Medulla oblongata (tissue), 1 donor: ENCODE measurements at regions not wholly inside any gene's neighbourhood (a gene's known extent, or its start where the extent isn't known, plus 50 kb on each side); places are given as distances from the start of the nearest gene placed in this dataset.
"Not testable (repeated sequence)": the region's sequence is repeated elsewhere in the genome, so short reads cannot be mapped to it uniquely, and the experiment has no call there.

Experiments used
- DNase-seq: peaks from one replicate; pipeline ENCODE4 v3.0.0-alpha.2; 2015; ENCODE audit errors: extremely low spot score

DNA sequence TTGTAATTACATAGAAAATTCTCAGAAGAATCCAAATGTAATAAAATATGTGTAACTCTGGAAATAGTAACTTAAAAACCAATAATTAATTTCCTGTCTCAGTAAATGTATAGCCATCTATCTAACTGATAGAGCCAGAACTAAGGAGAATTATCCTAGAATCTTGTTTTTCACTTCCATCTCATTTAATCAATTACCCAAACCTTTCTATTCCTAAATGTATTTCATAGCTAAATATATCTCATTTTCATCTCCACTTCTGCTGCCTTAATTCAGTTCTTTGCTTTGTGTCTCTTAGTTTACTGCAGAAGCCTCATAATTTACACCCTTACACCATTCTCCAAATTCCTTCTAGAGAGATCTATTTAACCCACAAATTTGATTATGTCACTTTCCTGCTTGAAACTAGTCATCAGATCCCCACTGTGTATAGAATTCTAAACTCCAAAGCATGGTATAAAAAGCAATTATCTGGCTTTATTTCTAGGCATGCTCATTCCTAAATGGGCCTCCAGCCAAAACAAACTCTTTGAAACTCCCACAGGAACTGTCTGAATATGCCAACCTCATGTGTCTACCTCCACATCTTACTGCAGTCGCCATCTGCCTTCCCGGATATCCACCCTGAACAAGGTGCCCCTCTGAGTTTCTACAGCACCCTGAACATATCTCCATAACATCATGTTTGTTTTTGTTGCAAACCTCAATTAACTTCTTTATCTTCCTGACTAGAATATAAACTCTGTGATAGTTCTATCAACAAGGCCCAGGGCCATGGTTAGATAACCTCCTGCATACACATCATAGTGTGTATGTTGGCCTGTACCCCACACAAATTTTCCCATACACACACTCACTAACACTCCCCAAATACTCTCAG, 70.5 kb upstream of the ADTRP start:
- DNase-seq: no peak

DNA sequence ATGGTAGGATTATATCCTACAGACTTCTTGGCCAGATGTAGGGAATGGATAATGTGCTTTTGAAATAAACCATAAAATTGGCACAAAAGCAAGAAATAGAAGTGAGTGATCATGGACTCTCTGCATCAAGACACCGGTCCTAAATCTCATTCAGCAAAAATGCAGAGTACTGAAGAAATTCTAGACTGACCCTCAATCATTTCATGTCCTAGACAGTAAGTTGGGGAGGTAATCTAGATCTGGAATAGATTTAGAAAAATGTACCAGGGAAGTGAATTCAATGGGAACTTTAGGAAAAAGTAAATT, 69.7 kb upstream of the ADTRP start:
- no peak for DNase-seq

DNA sequence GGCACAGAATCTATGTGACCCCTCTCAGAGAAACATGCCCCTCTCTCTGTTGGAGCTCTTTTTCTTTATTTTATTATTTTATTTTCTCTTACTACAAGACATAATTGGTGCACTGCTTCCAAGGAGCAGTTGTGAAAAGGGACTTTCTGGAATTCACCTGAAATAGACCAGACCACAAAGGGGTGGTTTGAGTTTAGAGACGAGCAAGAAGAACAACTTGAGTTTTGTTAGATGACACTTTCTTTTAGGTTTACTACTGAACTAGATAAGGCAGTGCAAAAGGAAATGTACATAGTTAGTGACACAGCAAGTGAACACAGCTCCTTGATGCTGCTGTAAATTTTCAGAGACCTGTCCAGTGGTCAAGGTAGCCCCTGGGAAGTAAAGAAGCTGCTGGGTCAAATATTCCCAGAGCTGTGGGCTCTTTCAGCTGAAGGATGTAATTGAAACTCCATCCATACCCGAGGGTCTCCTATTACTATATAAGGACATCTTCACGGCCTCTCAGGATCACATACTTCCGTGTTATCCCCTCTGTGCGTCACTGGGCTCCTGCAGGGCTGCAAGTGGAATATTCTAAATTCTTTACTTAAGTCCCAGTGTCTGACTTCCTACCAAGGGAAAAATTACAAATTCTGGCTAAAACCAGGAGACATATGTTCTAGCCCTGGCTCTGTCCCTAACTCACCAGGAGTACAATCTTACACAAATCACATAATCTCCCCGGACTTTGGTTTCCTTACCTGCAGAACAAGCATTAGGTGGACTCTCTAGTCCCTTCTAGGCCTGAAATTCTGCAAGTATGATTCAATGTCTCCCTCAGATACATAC, 69.1 kb upstream of the ADTRP start:
- DNase-seq: no peak

DNA sequence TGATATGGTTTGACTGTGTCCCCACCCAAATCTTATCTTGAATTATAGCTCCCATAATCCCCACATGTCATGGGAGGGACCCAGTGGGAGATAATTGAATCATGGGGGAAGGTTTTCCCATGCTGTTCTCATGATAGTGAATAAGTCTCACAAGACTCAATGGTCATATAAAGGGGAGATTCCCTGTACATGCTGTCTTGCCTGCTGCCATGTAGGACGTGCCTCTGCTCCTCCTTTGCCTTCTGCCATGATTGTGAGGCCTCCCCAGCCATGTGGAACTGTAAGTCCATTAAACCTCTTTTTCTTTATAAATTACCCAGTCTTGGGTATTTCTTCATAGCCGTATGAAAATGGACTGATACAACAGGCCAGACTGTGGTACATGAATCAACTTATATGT, 68.5 kb upstream of the ADTRP start:
- not testable (repeated sequence) for DNase-seq

DNA sequence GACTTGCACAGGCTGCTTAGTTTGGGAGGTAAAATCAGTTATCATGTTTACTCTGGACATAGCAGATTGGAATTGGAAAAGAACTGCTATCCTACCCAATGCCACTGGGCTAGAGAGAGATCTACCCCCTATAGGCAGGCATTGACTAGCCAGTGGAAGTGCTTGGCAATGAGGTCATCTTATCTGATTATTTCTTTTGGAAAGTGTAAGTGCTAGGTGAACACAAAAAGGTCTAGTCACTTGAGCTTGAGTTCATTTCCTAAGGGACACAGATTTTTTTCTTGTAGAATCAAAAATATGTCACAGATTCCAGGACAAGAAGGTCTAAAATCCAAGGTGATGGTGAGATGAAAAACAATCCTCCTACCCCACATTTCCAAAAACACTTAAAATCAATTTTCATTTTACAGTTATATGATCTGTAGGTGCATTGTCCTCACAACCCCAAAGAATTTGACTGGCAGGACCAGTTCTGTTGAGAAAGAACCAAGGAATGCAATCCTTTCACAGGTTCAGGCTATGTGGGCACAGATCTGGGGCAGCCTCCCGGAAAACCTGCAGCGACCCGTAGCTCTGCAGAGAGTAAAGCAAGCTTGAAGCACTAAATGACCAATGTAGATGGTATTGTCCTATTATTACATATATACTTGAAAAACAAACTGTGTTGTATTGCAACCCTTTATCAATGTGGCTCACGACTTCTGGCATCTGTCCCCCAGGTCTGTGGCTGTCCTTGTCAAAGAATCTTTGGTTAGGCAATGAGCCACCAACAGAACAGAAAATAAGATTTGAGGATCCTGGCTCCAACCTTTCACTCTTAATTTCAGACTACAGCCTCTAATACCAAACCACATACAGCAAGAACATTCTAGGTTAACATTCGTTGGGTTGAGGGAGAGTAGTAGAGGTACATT, 67.3 kb upstream of the ADTRP start:
- no peak for DNase-seq

DNA sequence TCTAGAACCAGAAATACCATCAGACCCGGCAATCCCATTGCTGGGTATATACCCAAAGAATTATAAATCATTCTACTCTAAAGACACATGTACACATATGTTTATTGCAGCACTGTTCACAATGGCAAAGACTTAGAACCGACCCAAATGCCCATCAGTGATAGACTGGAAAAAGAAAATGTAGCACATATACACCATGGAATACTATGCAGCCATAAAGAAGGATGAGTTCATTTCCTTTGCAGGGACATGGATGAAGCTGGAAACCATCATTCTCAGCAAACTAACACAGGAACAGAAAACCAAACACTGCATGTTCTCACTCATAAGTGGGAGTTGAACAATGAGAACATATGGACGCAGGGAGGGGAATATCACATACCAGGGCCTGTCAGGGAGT, 64.2 kb upstream of the ADTRP start:
- not testable (repeated sequence) for DNase-seq

DNA sequence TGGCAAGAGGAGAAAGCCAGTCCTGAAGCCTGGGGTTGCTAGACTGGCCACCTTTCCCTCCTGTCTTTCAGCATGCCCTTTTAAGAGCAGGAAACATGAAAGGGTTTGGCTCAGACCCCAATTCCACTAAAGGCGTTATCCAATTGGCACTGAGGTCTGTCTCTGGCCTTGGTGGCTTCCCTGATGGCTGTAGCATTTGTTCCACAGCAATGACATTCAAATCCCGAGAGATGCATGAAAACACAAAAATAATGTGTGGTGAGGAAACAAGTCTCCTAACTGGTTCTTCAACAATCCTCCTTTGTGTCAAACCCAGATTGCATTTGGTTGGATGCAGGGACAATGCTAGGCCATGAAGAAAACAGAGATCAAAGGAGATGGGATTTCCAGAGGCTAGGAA, 56.5 kb upstream of the ADTRP start:
- DNase-seq: no peak

DNA sequence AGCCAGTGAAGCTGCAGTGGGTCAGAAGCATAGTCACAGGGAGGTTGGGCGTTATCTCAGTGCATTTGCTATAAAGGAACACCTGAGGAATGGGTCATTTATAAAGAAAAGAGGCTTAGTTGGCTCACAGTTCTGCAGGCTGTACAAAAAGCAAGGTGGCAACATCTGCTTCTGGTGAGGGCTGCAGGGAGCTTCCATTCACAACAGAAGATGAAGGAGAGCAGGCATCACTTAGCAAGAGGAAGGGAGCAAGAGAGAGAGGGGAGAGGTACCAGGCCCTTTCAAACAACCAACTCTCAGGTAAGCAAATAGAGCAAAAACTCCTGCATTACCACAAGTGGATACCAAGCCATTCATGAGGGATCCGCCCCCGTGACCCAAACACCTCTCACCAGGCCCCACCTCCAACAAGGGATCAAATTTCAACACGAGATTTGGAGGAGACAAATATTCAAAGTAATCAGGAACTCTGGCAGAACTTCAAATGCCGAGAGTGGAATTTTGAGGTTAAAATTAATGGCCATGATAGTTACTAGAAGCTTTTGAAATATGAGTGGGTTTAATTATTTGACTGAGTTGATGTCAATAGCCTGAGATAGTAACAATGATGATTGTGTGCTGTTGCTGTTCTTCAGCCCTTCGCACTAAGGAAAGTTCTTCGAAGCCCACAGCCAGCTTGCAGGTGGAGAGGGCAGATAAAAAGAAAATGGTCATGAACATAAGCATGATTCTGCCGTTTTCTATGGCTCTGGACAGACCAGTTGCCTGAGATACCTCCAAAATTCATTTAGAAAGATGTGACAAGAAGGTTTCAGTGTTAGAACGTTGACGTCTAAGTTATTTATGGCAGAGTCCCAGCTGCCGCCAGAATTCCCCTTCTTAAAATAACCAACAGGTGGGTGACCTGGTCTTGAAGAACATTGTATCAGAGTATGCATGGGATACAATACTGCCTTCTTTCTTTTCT, 55.3 kb upstream of the ADTRP start:
- no peak for DNase-seq

DNA sequence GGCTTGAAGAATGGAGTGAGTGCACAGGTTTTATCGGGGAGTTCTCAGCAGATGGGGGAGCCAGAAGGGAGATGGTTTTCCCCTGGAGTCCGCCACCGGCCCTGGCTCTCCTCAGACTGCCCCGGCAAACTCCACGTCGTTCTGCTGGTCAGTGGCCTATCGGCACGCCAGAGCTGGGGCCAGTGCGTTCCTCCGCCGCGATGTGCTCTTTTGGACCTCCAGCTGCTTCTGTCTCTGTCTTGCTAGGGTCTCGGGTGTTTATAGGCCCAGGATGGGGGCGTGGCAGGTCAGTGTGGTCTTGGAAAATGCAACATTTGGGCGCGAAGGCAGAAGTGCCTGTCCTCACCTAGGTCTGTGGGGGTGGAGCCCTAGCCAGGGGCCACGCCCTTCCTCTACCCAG, 53.0 kb upstream of the ADTRP start:
- DNase-seq: no peak

DNA sequence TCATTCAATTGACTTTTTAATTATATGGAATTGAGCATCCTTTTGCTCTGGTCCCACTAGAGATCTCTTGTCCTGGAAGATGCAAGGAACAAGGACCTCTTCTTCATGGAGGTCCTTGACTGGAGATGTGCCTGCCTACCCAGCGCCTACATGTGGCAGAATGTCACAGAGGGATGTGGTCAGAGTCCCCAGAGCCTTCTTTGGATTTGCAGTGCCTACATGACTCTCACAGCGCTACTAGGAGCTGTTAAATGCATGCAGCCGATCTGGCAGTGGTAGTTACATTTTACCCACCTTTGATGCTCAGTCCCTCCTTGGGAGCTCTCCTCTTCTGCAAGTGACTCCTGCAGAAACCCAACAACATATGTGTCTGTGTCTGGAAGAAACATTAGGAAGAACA, 51.9 kb upstream of the ADTRP start:
- DNase-seq: no peak

DNA sequence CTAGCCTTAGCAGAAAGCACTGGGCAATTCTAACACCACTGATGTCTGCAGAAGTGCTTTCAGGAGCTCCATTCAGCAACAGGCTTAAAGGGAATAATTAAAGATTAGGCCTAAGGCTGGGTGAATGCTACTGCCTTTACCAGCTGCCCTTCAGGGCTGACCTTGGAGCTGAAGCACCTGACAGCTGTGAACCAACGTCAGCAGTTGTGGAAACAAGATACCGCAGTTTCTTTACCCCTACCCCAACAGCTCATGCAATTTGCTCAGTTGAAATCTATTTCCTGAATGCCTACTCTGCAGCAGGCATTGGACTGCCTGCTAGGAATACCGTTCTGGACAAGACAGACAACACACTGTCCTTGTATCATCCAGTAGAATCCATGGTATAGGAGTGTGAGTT, 51.5 kb upstream of the ADTRP start:
- no peak for DNase-seq

DNA sequence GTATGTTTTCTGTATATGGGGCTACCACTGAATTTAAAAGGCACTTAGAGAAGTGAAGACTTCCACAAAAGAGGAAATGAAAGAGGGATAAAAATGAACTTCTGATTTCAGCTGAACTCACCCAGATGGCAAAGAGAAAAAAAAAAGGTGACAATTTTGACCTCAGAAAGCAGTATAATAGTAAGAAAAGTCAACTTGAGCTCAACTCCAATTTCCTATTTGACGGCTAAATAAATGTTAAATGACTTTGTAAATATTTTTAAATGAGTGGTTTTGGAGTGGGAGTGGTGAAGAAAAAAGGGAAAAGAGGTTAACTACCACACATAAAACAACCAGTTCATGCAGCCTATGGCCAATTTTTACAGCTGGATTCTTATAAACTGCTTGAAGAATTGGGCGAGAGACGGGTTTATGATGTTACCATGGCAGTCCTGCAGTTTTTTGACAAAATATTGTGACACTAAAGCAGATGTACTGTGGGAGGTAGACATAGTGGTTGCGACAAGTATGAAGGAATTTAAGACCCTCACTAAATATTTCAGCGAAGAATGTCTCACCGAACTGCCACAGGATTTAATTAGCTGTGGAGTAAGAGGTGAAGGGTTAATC, 49.8 kb upstream of the ADTRP start:
- DNase-seq: peak; percentile 28
